Left forelimb (tissue), 1 donor: ENCODE measurements at regions not wholly inside any gene's neighbourhood (a gene's known extent, or its start where the extent isn't known, plus 50 kb on each side); places are given as distances from the start of the nearest gene placed in this dataset.

Experiments
- DNase-seq: peaks from one replicate; pipeline ENCODE4 v3.0.0-alpha.2; 2018; ENCODE audit warnings: low spot score

- no peak for DNase-seq
Measured at GRCh38 chr2:8197825-8198224, 484.0 kb upstream of the ID2 start.

DNA sequence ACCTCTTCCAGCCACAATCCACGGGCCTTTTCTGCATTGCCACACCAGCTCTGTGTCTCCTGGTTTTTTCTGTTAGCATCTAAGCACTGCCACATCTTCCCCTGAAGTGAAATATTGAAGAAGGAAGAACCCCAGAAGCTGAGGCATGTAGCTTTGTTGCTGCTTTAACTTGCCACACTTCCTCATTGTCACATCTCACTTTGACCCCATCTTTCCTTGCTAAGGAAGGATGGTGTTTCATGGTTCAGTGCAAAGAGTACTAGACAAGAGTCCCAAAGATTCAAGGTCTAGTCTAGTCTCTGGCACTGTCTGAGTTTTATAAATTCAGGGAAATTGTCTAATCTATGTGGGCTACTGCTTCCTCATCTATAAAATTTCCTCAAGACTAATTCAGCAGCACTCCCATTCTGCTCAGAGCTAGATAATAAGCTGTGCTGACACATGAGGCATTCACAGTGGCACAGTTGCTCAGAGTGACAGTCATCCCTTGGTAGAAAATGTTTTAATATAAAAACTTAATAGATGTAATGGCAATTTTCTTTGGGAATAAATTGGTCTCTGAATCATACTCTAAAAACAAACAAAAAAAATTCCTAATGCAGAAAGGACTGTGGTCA is 483.0 kb upstream of the ID2 start:
- DNase-seq = no peak

DNA sequence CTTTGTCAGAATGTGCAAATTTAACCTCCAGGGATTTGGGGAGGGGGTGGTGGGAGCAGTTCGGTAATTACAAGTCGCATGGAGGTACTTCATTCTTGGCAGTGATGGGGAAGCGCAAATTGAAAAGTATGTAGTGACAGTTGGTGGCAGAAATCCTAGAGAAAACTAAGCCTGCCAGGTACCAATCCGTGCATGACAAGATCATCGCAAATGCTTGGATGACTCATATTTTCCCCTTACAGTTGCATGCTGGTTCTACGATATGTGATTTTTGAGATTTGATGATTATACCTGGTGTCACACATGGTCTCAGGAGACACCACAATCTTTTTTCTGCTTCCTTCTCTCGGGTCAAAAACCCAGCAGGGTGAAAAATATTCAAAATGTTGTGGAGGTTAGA is 479.7 kb upstream of the ID2 start:
- DNase-seq = no peak

DNA sequence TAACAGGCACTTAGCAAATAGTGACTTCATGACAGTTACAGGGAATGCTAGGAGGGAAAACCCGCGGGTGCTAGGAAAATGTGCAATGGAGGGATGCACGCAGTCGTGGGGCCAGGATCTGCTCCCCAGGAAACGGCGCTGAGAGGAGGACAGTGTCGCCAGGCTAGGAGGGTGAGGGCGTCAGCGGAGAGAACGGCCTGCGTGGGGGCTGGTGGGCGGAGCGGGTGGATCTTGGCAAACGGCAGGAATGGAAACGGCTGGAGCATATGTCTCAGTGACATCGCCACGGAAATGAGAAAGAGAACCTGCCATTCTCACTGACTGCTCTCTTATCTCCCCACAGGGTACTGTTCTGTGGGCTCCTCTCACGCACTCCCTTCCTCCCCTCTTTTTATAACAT is 478.5 kb upstream of the ID2 start:
- DNase-seq = no peak

DNA sequence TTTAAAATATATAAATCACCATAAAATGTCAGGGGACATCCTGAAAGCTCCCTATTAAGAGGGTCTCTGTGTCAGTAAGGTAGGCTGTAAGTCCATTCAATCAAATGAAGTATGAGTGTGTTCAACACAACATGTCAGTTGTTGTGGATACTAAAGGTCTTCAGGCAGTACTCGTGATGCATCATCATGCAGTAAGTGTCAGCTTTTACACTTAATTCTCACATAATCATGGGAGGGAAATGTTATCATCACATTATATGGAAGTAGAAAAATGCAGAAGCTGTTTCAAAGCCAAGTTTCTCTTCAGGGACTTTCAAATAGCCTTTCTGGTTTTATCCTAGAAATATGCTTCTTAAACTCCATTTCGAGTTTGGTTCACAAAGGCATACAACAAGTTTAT is 477.1 kb upstream of the ID2 start:
- no peak for DNase-seq

DNA sequence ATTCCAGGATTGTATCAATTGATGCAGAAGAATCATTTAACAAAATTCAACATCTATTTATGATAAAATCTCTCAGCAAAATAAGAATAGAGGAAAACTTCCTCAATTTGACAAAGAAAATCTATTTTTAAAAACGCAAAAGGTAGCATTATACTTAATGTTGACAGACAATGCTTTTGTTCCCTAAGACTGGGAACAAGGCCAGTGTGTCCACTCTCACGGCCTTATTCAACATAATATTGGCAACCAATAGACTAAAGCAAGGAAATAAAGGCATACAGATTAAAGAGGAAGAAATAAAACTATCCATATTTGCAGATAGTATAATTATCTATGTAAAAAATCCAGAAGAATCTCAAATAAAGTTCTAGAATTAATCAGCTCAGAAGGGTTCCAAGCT is 472.4 kb upstream of the ID2 start:
- DNase-seq = no peak

DNA sequence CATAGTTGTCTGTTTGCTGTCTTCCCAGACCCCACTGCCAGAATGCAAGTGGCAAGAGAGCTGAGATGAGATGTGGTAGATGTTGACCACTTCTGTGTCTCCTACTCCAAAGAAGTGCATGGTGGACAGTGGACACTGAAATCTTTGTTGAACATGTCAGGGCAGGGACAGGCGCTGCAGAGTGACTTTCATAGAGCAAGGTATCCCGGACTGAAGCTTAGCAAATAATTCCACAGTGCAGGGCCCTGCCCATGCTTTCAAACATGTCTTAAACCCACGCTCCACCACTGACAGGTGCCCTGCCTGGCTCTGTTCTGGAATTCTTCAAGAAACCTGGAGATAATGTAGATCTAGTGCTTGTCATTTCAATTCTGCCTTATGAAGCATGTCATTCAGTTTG is 470.5 kb upstream of the ID2 start:
- DNase-seq = no peak

DNA sequence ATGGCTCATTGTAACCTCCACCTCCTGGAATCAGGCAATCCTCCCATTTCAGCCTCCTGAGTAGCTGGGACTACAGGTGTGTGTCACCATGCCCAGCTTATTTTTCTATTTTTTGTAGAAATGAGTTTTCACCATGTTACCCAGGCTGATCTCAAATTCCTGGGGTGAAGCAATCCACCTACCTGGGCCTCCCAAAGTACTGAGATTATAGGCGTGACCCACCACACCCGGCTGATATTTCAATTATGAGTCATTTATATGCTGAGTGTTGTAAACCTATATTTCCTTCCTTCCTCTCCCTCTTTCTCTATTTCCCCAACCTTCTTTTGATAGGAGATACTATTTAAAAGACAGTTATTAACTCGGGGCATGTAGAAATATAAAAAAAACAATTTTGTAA is 469.6 kb upstream of the ID2 start:
- no peak for DNase-seq

- DNase-seq = no peak
Measured at GRCh38 chr2:8214036-8214615, 467.7 kb upstream of the ID2 start.

- no peak for DNase-seq
Measured at GRCh38 chr2:8215159-8215863, 466.5 kb upstream of the ID2 start.

- DNase-seq = no peak
Measured at GRCh38 chr2:8215982-8216381, 465.9 kb upstream of the ID2 start.

DNA sequence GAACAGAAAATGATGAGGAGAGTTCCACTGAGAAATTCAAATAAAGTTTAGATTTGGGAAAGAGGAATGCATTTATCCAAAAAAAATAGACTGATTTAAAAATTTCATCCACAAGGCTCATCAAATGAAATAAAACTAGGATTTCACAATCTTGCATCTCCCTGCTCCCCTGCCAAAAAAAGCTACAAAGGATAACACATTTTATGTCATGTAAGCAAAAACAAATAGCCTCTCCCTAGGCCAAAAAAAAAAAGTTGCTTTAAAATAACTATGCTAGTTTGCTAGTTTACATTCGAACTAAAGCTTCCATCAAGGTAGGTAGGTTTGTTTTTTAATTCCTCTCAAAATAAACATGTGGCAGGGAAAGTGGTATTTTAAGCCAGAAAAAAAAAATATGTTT is 465.5 kb upstream of the ID2 start:
- no peak for DNase-seq

GRCh38 chr2:8217468-8218030 is 464.3 kb upstream of the ID2 start:
- no peak for DNase-seq

GRCh38 chr2:8219096-8219495 is 462.8 kb upstream of the ID2 start:
- no peak for DNase-seq

DNA sequence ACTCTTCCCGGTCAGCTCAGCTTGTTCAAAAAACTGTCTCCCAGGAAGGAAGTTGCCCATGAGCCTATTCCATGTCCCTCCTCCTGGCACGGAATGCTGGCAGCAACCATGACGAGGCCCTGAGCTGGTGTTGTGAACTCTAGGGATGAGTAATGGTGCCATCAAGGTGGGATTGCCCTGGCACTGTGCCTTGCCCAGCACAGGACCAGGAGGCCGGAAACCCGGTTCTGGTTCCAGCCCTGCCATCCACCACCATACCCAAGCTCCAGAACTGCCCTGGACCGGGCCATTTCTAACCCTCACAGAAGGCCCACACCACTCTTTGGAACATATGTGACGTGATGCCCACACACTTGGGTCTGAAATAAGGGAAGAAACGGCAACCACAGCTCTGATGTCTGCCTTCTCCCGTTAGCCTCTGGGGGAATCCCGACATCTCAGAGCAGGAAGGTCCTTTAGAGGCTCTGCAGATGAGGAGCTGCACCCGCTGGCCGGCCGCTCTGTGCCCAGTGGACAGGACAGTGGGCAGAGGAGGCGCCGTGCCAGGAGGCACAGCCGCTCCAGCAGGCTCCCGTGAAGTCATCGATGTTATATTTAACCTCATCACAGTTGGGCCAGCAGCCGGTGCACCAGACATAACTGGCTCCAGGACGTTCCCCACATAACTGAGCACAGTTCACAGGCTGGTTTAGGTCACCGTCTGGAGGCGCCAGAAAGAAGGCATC is 462.1 kb upstream of the ID2 start:
- no peak for DNase-seq

GRCh38 chr2:8222979-8223694 is 458.7 kb upstream of the ID2 start:
- DNase-seq = no peak

- no peak for DNase-seq
Measured at GRCh38 chr2:8223695-8224346, 458.0 kb upstream of the ID2 start.

DNA sequence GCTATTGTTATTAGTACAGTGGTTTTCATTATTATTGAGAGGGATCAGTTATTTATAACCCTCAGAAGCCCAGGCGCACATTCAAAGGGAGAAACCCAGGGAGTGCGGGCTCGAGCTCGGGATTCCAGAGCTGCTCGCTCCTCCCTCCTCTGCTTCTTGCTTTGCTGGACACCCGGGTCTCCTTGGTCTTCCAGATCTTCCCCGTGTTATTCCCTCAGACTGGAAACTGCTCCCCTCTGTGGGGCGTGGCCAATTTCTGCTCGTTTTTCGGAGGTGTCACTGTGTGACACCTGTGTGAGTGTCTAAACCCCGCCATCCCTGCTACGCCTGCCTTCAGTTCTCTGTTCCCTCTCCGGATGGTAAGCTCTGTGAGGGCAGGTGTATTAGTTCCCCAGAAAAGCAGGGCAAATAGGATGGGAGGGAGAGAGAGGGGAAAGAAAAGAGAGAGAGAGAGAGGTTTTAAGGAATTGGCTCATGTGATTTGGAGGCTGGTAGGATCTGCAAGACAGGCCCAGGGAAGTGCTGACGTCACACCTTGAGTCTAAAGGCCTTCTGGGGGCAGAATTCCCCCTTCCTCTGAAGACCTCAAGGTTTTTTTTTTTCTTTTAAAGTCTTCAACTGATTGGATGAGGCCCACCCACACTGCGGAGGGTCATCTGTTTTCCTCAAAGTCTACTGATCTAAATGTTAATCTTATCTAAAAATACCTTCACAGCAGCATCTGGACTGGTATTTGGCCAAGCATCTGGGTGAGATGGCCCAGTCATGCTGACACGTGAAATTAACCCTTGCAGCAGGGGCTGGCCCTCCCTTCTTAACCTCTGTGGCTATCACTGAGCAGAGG is 457.3 kb upstream of the ID2 start:
- DNase-seq = no peak

- DNase-seq = no peak
Measured at GRCh38 chr2:8225266-8225665, 456.6 kb upstream of the ID2 start.

DNA sequence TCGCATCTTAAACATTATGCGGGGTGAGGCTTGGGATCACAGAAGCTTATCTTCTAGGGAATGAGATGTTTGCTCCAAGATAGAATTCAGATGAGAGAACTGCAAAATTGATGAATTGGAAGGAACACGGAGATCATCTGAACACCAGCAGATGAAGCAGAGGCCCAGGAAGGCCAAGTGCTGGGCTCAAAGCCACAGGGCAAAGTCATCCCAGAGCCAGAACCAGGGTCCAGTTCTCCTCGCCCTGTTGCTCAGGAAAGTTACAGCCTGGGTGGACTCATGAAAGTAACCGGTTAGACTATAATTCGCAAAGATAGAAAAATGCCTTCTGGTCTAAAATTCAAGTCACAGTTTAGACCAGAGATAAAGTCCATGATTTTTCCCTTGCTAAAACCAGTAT is 456.1 kb upstream of the ID2 start:
- DNase-seq = no peak

DNA sequence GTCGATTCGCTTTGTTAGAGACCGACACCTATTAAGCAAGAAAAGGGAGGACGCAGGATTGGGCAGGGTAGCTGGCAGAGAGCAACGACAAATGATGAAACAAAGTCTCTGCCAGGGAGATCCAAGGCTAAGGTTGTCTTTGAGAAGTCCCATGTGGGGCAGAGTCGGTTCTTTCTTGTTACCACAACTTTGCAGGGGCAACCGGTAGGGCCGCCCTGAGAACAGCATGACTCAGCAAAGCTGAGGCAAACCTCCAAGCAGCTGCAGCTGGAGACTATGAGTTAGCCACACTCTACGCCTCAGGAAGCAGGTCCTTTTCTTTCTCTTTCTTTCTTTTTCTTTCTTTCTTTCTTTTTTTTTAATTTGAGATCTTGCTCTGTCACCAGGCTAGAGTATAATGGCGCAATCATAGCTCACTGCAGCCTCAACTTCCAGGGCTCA is 452.3 kb upstream of the ID2 start:
- no peak for DNase-seq
